ENCODE measurements at regions not wholly inside any gene's neighbourhood (a gene's known extent, or its start where the extent isn't known, plus 50 kb on each side); places are given as distances from the start of the nearest gene placed in this dataset.

GRCh38 chr5:12934722-12935121, 1009.8 kb downstream of the DNAH5 start:
- no peak for TF ChIP-seq CTCF (IDR thresholded peaks at IDR 0.05; ENCODE audit: insufficient read depth, low read depth, low read length, missing control alignments)
- no peak for DNase-seq (ENCODE audit: low read depth)
- H3K4me3 ChIP-seq (ENCODE audit: low read depth, low read length), result no peak overlapping the region

- no peak for DNase-seq (ENCODE audit: low read depth)
- no peak for TF ChIP-seq CTCF (IDR thresholded peaks at IDR 0.05; ENCODE audit: insufficient read depth, low read depth, low read length, missing control alignments)
- no peak overlapping the region for H3K4me3 ChIP-seq (ENCODE audit: low read depth, low read length)
Measured at GRCh38 chr5:12920527-12920926, 1016.3 kb upstream of the CTNND2 start.

GRCh38 chr5:12911156-12911555, 1006.9 kb upstream of the CTNND2 start:
- DNase-seq (ENCODE audit: low read depth), result no peak
- H3K4me3 ChIP-seq (ENCODE audit: low read depth, low read length), result no peak overlapping the region
- TF ChIP-seq CTCF (IDR thresholded peaks at IDR 0.05; ENCODE audit: insufficient read depth, low read depth, low read length, missing control alignments), result no peak

GRCh38 chr5:12910641-12911040, 1006.4 kb upstream of the CTNND2 start:
- no peak overlapping the region for H3K4me3 ChIP-seq (ENCODE audit: low read depth, low read length)
- no peak for DNase-seq (ENCODE audit: low read depth)
- TF ChIP-seq CTCF (IDR thresholded peaks at IDR 0.05; ENCODE audit: insufficient read depth, low read depth, low read length, missing control alignments), result no peak

- TF ChIP-seq CTCF (IDR thresholded peaks at IDR 0.05; ENCODE audit: insufficient read depth, low read depth, low read length, missing control alignments), result no peak
- no peak for DNase-seq (ENCODE audit: low read depth)
- H3K4me3 ChIP-seq (ENCODE audit: low read depth, low read length), result no peak overlapping the region
Measured at GRCh38 chr5:12902611-12903010, 998.4 kb upstream of the CTNND2 start.

GRCh38 chr5:12901696-12902095, 997.5 kb upstream of the CTNND2 start:
- TF ChIP-seq CTCF (IDR thresholded peaks at IDR 0.05; ENCODE audit: insufficient read depth, low read depth, low read length, missing control alignments), result no peak
- no peak overlapping the region for H3K4me3 ChIP-seq (ENCODE audit: low read depth, low read length)
- DNase-seq (ENCODE audit: low read depth), result no peak

GRCh38 chr5:12896086-12896485, 991.8 kb upstream of the CTNND2 start:
- DNase-seq (ENCODE audit: low read depth), result no peak
- no peak overlapping the region for H3K4me3 ChIP-seq (ENCODE audit: low read depth, low read length)
- no peak for TF ChIP-seq CTCF (IDR thresholded peaks at IDR 0.05; ENCODE audit: insufficient read depth, low read depth, low read length, missing control alignments)

Measured in GM12865 (cell line).